ENCODE measurements at regions not wholly inside any gene's neighbourhood (a gene's known extent, or its start where the extent isn't known, plus 50 kb on each side); places are given as distances from the start of the nearest gene placed in this dataset.

DNA sequence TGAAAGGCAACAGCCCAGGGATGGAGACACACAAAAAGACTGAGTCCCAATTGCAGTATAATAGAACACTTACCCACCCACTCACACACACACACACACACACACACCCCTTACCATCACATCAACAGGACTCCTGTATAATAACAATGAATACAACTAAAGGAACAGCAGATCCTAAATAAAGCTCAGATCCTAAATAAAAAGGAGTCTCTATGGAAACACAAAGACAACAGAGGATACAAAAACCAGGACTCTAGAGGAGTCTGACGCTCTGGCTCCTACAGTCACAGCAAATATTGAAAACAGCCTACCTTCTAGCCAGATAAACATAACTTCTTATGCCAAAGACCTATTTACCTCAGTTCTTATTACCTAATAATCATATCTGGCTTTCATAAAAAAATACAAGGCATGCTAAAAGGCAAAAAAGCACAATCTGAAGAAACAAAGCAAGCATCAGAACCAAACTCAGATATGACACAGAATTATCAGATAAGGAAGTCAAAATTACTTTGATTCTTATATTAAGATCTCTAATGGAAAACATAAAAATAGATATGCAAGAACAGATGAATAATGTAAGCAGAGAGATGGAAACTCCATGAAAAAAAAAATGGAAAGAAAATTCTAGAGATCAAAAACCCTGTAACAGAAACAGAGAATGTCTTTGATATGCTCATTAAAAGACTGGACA lies 134.9 kb downstream of the MMUT start:
- TF ChIP-seq EZH2phosphoT487 (IDR thresholded peaks at IDR 0.05; ENCODE audit: insufficient read depth, low read depth): no peak
- TF ChIP-seq EZH2 (IDR thresholded peaks at IDR 0.05; ENCODE audit: insufficient read depth, poor library complexity, severe bottlenecking): no peak

All from GM23248 (cell line).